Large intestine (tissue), 3 donors: ENCODE measurements at regions not wholly inside any gene's neighbourhood (a gene's known extent, or its start where the extent isn't known, plus 50 kb on each side); places are given as distances from the start of the nearest gene placed in this dataset.

Source experiments
- DNase-seq, 2 donors: peaks; one replicate each; pipeline versions ENCODE4 v3.0.0 to v3.0.0-alpha.2; 2013
- H3K27ac ChIP-seq: one replicate; pipeline ENCODE4 v1.5.1; 2013; ENCODE audit warnings: low read length
- H3K27me3 ChIP-seq: 2 replicates; pipeline ENCODE4 v1.6.1; 2013; ENCODE audit warnings: low read length; ENCODE audit not compliant: control insufficient read depth, insufficient read depth
- H3K36me3 ChIP-seq: 2 replicates; pipeline ENCODE4 v1.6.1; 2013; ENCODE audit warnings: low read length; ENCODE audit not compliant: control insufficient read depth, insufficient read depth
- H3K4me1 ChIP-seq: one replicate; pipeline ENCODE4 v1.6.1; 2013; ENCODE audit warnings: low read length; ENCODE audit not compliant: control insufficient read depth, insufficient read depth
- H3K4me3 ChIP-seq: one replicate; pipeline ENCODE4 v1.5.1; 2013; ENCODE audit warnings: low read length
- H3K9me3 ChIP-seq: one replicate; pipeline ENCODE4 v1.6.1; 2013; ENCODE audit warnings: mild to moderate bottlenecking, low read depth, low read length, moderate library complexity; ENCODE audit not compliant: control insufficient read depth
- WGBS: methylation state at CpG from one replicate; pipeline ENCODE4 v1.1.5; 2013; ENCODE audit warnings: low lambda C conversion rate; ENCODE audit not compliant: insufficient coverage; 5-methylcytosine and 5-hydroxymethylcytosine counted together

GRCh38 chr5:118605761-118606160 is 382.6 kb downstream of the DTWD2 start:
- no peaks in the 10 kb centered on the region for H3K4me1 ChIP-seq
- H3K9me3 ChIP-seq = no peaks in the 10 kb centered on the region
- no peaks in the 10 kb centered on the region for H3K36me3 ChIP-seq
- DNase-seq = no peak
- H3K4me3 ChIP-seq = no peak overlapping the region
- H3K27me3 ChIP-seq = no peaks in the 10 kb centered on the region
- no peak overlapping the region for H3K27ac ChIP-seq
- WGBS = no CpG with 5 or more reads among the region's 3 CpGs

- no CpG with 5 or more reads among the region's 2 CpGs for WGBS
- H3K36me3 ChIP-seq = no peaks in the 10 kb centered on the region
- no peak for DNase-seq
- H3K27me3 ChIP-seq = no peaks in the 10 kb centered on the region
- H3K4me1 ChIP-seq = no peaks in the 10 kb centered on the region
- H3K27ac ChIP-seq = no peak overlapping the region
- H3K9me3 ChIP-seq = no peaks in the 10 kb centered on the region
- no peak overlapping the region for H3K4me3 ChIP-seq
Observed at GRCh38 chr5:118604106-118604505, 384.2 kb downstream of the DTWD2 start.

- no peaks in the 10 kb centered on the region for H3K36me3 ChIP-seq
- WGBS = 100% methylated on average over 2 of the region's 3 CpGs
- no peaks in the 10 kb centered on the region for H3K9me3 ChIP-seq
- H3K4me1 ChIP-seq = no peaks in the 10 kb centered on the region
- no peak for DNase-seq
- H3K27me3 ChIP-seq = no peaks in the 10 kb centered on the region
- H3K27ac ChIP-seq = no peak overlapping the region
- H3K4me3 ChIP-seq = no peak overlapping the region
Observed at GRCh38 chr5:118603278-118603677, 385.1 kb downstream of the DTWD2 start.

- Histone ChIP-seq H3K27me3 (no peaks in the 10 kb centered on the region), H3K27ac (no peak overlapping the region), H3K4me3 (no peak overlapping the region), H3K9me3 (no peaks in the 10 kb centered on the region), H3K4me1 (no peaks in the 10 kb centered on the region), H3K36me3 (no peaks in the 10 kb centered on the region)
- DNase-seq = no peak
- no CpG with 5 or more reads among the region's 3 CpGs for WGBS
Observed at GRCh38 chr5:118598311-118598710, 390.0 kb downstream of the DTWD2 start.

- H3K27me3 ChIP-seq = no peaks in the 10 kb centered on the region
- WGBS = no CpG with 5 or more reads among the region's 3 CpGs
Observed at GRCh38 chr5:118597543-118597942, 390.8 kb downstream of the DTWD2 start.

GRCh38 chr5:118596255-118596654 is 392.1 kb downstream of the DTWD2 start:
- Histone ChIP-seq H3K9me3 (no peaks in the 10 kb centered on the region), H3K27me3 (no peaks in the 10 kb centered on the region), H3K4me1 (no peaks in the 10 kb centered on the region), H3K36me3 (no peaks in the 10 kb centered on the region), H3K4me3 (no peak overlapping the region), H3K27ac (no peak overlapping the region)
- DNase-seq = no peak
- WGBS = 45% methylated on average over 2 of the region's 4 CpGs

More at GRCh38 chr5:118597543-118597942, 390.8 kb downstream of the DTWD2 start:
- H3K4me3 ChIP-seq = no peak overlapping the region
- H3K4me1 ChIP-seq = no peaks in the 10 kb centered on the region
- H3K27ac ChIP-seq = no peak overlapping the region
- H3K36me3 ChIP-seq = no peaks in the 10 kb centered on the region
- no peak for DNase-seq
- H3K9me3 ChIP-seq = no peaks in the 10 kb centered on the region

GRCh38 chr5:118593003-118593328 is 395.4 kb downstream of the DTWD2 start:
- no peaks in the 10 kb centered on the region for H3K4me1 ChIP-seq
- no peak overlapping the region for H3K4me3 ChIP-seq
- H3K27ac ChIP-seq = no peak overlapping the region
- no peaks in the 10 kb centered on the region for H3K9me3 ChIP-seq
- WGBS = no CpG with 5 or more reads among the region's 1 CpG
- no peaks in the 10 kb centered on the region for H3K27me3 ChIP-seq
- H3K36me3 ChIP-seq = no peaks in the 10 kb centered on the region
- DNase-seq = no peak

- no peaks in the 10 kb centered on the region for H3K27me3 ChIP-seq
- H3K4me3 ChIP-seq = no peak overlapping the region
- H3K36me3 ChIP-seq = no peaks in the 10 kb centered on the region
- 33% methylated on average over 1 of the region's 5 CpGs for WGBS
- no peaks in the 10 kb centered on the region for H3K9me3 ChIP-seq
- H3K4me1 ChIP-seq = no peaks in the 10 kb centered on the region
- no peak for DNase-seq
- H3K27ac ChIP-seq = no peak overlapping the region
Observed at GRCh38 chr5:118592229-118593002, 395.9 kb downstream of the DTWD2 start.

- H3K4me1 ChIP-seq = no peaks in the 10 kb centered on the region
- DNase-seq = no peak
- H3K27ac ChIP-seq = no peak overlapping the region
- H3K27me3 ChIP-seq = no peaks in the 10 kb centered on the region
- no peaks in the 10 kb centered on the region for H3K9me3 ChIP-seq
- H3K36me3 ChIP-seq = no peaks in the 10 kb centered on the region
- H3K4me3 ChIP-seq = no peak overlapping the region
- WGBS = 80% methylated on average over 2 of the region's 2 CpGs
Observed at GRCh38 chr5:118590806-118591205, 397.5 kb downstream of the DTWD2 start.

- WGBS = 81% methylated on average over 2 of the region's 5 CpGs
- Histone ChIP-seq H3K4me1 (no peaks in the 10 kb centered on the region), H3K9me3 (no peaks in the 10 kb centered on the region), H3K27me3 (no peaks in the 10 kb centered on the region), H3K36me3 (no peaks in the 10 kb centered on the region), H3K27ac (no peak overlapping the region), H3K4me3 (no peak overlapping the region)
- DNase-seq = no peak
Observed at GRCh38 chr5:118580949-118581348, 407.4 kb downstream of the DTWD2 start.

GRCh38 chr5:118578093-118578492 is 410.3 kb downstream of the DTWD2 start:
- no peaks in the 10 kb centered on the region for H3K36me3 ChIP-seq
- no peak overlapping the region for H3K27ac ChIP-seq
- WGBS = no CpG with 5 or more reads among the region's 3 CpGs

More at GRCh38 chr5:118578093-118578492, 410.3 kb downstream of the DTWD2 start:
- Histone ChIP-seq H3K4me3 (no peak overlapping the region), H3K4me1 (no peaks in the 10 kb centered on the region), H3K9me3 (no peaks in the 10 kb centered on the region), H3K27me3 (no peaks in the 10 kb centered on the region)
- no peak for DNase-seq
